GM12892 (cell line): ENCODE measurements at regions not wholly inside any gene's neighbourhood (a gene's known extent, or its start where the extent isn't known, plus 50 kb on each side); places are given as distances from the start of the nearest gene placed in this dataset.

ENCODE experiments used
- POLR2A ChIP-seq: IDR thresholded peaks from 2 replicates; pipeline ENCODE4 v1.6.1; 2011; ENCODE audit warnings: low read depth, low read length, control low read depth
- POLR2AphosphoS5 ChIP-seq: IDR thresholded peaks from 2 replicates; pipeline ENCODE4 v1.6.1; 2011; ENCODE audit warnings: low read depth, low read length, control low read depth
- TAF1 ChIP-seq: IDR thresholded peaks from 2 replicates; pipeline ENCODE4 v1.6.1; 2011; ENCODE audit warnings: low read depth, mild to moderate bottlenecking, control low read depth, low read length, borderline replicate concordance

- TF ChIP-seq POLR2AphosphoS5: no peak
- TF ChIP-seq POLR2A: no peak
- no peak for TF ChIP-seq TAF1
Measured at GRCh38 chr2:42876326-42876751, 84.0 kb upstream of the HAAO start.
